ENCODE measurements at regions not wholly inside any gene's neighbourhood (a gene's known extent, or its start where the extent isn't known, plus 50 kb on each side); places are given as distances from the start of the nearest gene placed in this dataset.

DNA sequence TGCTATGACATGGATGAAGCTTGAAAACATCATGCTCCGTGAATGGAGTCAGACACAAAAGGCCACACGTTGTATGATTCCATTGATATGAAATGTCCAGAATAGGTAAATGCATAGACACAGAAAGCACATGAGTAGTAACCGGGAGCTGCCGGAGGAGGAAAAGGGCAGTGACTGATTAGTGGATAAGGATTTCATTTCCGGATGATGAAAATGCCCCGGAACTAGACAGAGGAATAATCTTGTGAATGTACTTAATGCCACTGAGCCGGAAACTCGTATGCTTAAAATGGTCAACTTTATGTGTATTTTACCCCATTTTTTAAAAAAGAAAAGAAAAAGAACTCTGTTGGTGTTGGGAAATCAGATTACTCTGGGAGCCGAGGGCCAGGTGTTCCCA is 112.7 kb upstream of the FAM9B start:
- Histone ChIP-seq H3K23me2 (ENCODE audit: low read depth, low read length) (no peaks in the 10 kb centered on the region), H4K91ac (replicated peaks; ENCODE audit: insufficient read length, low read length) (no peak overlapping the region), H2BK12ac (ENCODE audit: low read depth, low read length) (peak overlapping the region; percentile 96; the same call in 1 of the 2 replicates), H2AFZ (ENCODE audit: low read length) (no peak overlapping the region), H3K4ac (replicated peaks; ENCODE audit: insufficient read length, low read depth, low read length) (no peak overlapping the region), H3K18ac (ENCODE audit: extremely low read depth, low read length) (peak overlapping the region; percentile 75; the same call in 1 of the 2 replicates), H4K5ac (ENCODE audit: insufficient read length, low read depth, low read length) (no peak overlapping the region), H3K9ac (replicated peaks in 1 of 4; ENCODE audit: extremely low read depth in 1 of 4, low read depth in 3 of 4, low read length in 3 of 4) (no peak overlapping the region), H3K4me2 (ENCODE audit: insufficient read depth in 1 of 2, low read depth in 2 of 2, low read length in 2 of 2) (peak overlapping the region in 1 of 2 experiments; percentile 78; a peak in 1 of 4 replicates), H3K9me3 (ENCODE audit: insufficient read depth in 2 of 2, low read depth in 1 of 2, low read length in 1 of 2) (peaks cover 7 to 10% of the 10 kb centered on the region in 2 experiments; a peak in 3 of 4 replicates), H3K23ac (ENCODE audit: insufficient read length) (no peak overlapping the region), H3K56ac (replicated peaks; ENCODE audit: insufficient read length, low read depth, low read length) (no peak overlapping the region), H3K27me3 (replicated peaks in 1 of 4; ENCODE audit: control insufficient read depth in 3 of 4, extremely low read depth in 1 of 4, insufficient read depth in 3 of 4, low read length in 3 of 4) (no peaks in the 10 kb centered on the region), H3K4me1 (replicated peaks in 1 of 4; ENCODE audit: control insufficient read depth in 3 of 4, insufficient read depth in 4 of 4, low read length in 3 of 4) (peaks cover 2 to 15% (median 7%) of the 10 kb centered on the region in 4 experiments; a peak in 4 of 7 replicates), H2BK120ac (replicated peaks; ENCODE audit: low read depth, low read length) (peak overlapping the region; percentile 86), H3K4me3 (ENCODE audit: extremely low read depth in 1 of 4, insufficient read depth in 2 of 4, low read depth in 3 of 4, low read length in 4 of 4) (no peak overlapping the region), H3K14ac (ENCODE audit: insufficient read length) (no peak overlapping the region), H2BK20ac (ENCODE audit: low read length) (no peak overlapping the region), H2BK15ac (ENCODE audit: low read length) (no peak overlapping the region), H3K27ac (ENCODE audit: low read depth, low read length) (no peak overlapping the region), H3K79me1 (ENCODE audit: low read depth, low read length) (no peaks in the 10 kb centered on the region), H3K79me2 (ENCODE audit: control insufficient read depth in 1 of 2, insufficient read depth in 2 of 2, low read length in 2 of 2) (no peaks in the 10 kb centered on the region), H3K36me3 (ENCODE audit: control insufficient read depth in 2 of 4, insufficient read depth in 4 of 4, low read length in 3 of 4) (peaks cover 0 to 3% (median 0%) of the 10 kb centered on the region in 4 experiments; a peak in 2 of 8 replicates), H2BK5ac (ENCODE audit: low read depth, low read length) (0 out of 2 replicates have a peak overlapping the region, but pooled peaks have one; percentile 10), H4K8ac (ENCODE audit: extremely low read depth, insufficient read depth, low read length) (no peak overlapping the region), H2AK5ac (ENCODE audit: low read depth, low read length) (no peak overlapping the region), H4K20me1 (replicated peaks in 1 of 2; ENCODE audit: control insufficient read depth in 1 of 2, insufficient read depth in 2 of 2, low read length in 2 of 2) (no peaks in the 10 kb centered on the region)
- 82% methylated on average over 8 of the region's 9 CpGs; no CpG with 5 or more reads in 1 of the 2 experiments for WGBS, 2 experiments (ENCODE audit: extremely low coverage in 1 of 2, insufficient coverage in 1 of 2, insufficient read length in 1 of 2, insufficient replicate concordance in 2 of 2, low coverage in 1 of 2, low lambda C conversion rate in 2 of 2, missing lambda C conversion rate in 1 of 2)
- POLR2A ChIA-PET (ENCODE audit: partially characterized antibody), result no interaction called here
- CTCF ChIA-PET (ENCODE audit: partially characterized antibody), result interaction anchor here (0.6 to 1.4 kb wide), 2 partner anchors 36 to 343 kb away, joined by 3 to 4 read pairs; no protein-coding TSS in a partner anchor
- FAIRE-seq (no peak), DNase-seq (ENCODE audit: low read depth in 1 of 2, low spot score in 2 of 2) (no peak)
- no peak for TF ChIP-seq RFX5 (IDR thresholded peaks at IDR 0.05; ENCODE audit: borderline replicate concordance, low read depth, low read length)
- TF ChIP-seq BCL11A (IDR thresholded peaks at IDR 0.05; ENCODE audit: low read depth in 2 of 2, low read length in 2 of 2), result no peak
- TF ChIP-seq JUN (IDR thresholded peaks at IDR 0.05; ENCODE audit: low read depth, low read length), result no peak
- no peak for TF ChIP-seq BRCA1 (IDR thresholded peaks at IDR 0.05; ENCODE audit: low read depth, low read length)
- TF ChIP-seq YY1 (IDR thresholded peaks at IDR 0.05; ENCODE audit: low read depth, low read length), result no peak
- no peak for TF ChIP-seq CHD2 (IDR thresholded peaks at IDR 0.05; ENCODE audit: low read length)
- TF ChIP-seq POLR2AphosphoS5 (IDR thresholded peaks at IDR 0.05; ENCODE audit: low read depth, low read length), result no peak
- TF ChIP-seq SAP30 (IDR thresholded peaks at IDR 0.05; ENCODE audit: insufficient read depth, insufficient replicate concordance, low read length), result no peak
- TF ChIP-seq GTF2F1 (IDR thresholded peaks at IDR 0.05; ENCODE audit: borderline replicate concordance, low read depth, low read length), result no peak
- no peak for TF ChIP-seq SP4 (IDR thresholded peaks at IDR 0.05; ENCODE audit: low read length)
- no peak for TF ChIP-seq KDM1A (IDR thresholded peaks at IDR 0.05; ENCODE audit: borderline replicate concordance, low read length)
- no peak for TF ChIP-seq CREB1 (IDR thresholded peaks at IDR 0.05)
- TF ChIP-seq, protein P1, sequence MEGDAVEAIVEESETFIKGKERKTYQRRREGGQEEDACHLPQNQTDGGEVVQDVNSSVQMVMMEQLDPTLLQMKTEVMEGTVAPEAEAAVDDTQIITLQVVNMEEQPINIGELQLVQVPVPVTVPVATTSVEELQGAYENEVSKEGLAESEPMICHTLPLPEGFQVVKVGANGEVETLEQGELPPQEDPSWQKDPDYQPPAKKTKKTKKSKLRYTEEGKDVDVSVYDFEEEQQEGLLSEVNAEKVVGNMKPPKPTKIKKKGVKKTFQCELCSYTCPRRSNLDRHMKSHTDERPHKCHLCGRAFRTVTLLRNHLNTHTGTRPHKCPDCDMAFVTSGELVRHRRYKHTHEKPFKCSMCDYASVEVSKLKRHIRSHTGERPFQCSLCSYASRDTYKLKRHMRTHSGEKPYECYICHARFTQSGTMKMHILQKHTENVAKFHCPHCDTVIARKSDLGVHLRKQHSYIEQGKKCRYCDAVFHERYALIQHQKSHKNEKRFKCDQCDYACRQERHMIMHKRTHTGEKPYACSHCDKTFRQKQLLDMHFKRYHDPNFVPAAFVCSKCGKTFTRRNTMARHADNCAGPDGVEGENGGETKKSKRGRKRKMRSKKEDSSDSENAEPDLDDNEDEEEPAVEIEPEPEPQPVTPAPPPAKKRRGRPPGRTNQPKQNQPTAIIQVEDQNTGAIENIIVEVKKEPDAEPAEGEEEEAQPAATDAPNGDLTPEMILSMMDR (IDR thresholded peaks at IDR 0.05; ENCODE audit: control extremely low read depth in 1 of 3, insufficient read depth in 1 of 3, low read depth in 1 of 3, low read length in 3 of 3), result no peak
